HG03045 (cell line): ENCODE measurements at regions not wholly inside any gene's neighbourhood (a gene's known extent, or its start where the extent isn't known, plus 50 kb on each side); places are given as distances from the start of the nearest gene placed in this dataset.

Source experiments
- ATAC-seq: cut with Tn5 transposase; IDR thresholded peaks from one replicate; pipeline ENCODE4 v1.9.1; 2021; ENCODE audit warnings: mild to moderate bottlenecking, moderate library complexity; ENCODE audit not compliant: unreplicated experiment

GRCh38 chr21:18931237-18931636 is 527.7 kb upstream of the TMPRSS15 start:
- ATAC-seq, result no peak

- no peak for ATAC-seq
Observed at GRCh38 chr21:18937337-18937736, 533.8 kb upstream of the TMPRSS15 start.

- no peak for ATAC-seq
Observed at GRCh38 chr21:18940791-18941190, 537.2 kb upstream of the TMPRSS15 start.

GRCh38 chr21:18950045-18950740 is 546.6 kb upstream of the TMPRSS15 start:
- ATAC-seq, result no peak

GRCh38 chr21:18951271-18952038 is 547.9 kb upstream of the TMPRSS15 start:
- no peak for ATAC-seq

GRCh38 chr21:18954441-18954844 is 550.9 kb upstream of the TMPRSS15 start:
- ATAC-seq, result no peak

- no peak for ATAC-seq
Observed at GRCh38 chr21:18959817-18960216, 556.2 kb upstream of the TMPRSS15 start.

GRCh38 chr21:18960306-18960705 is 556.7 kb upstream of the TMPRSS15 start:
- no peak for ATAC-seq

GRCh38 chr21:18970416-18970815 is 566.8 kb upstream of the TMPRSS15 start:
- ATAC-seq, result no peak

GRCh38 chr21:18970941-18971340 is 567.4 kb upstream of the TMPRSS15 start:
- no peak for ATAC-seq

- no peak for ATAC-seq
Observed at GRCh38 chr21:18985584-18985983, 582.0 kb upstream of the TMPRSS15 start.

- ATAC-seq, result no peak
Observed at GRCh38 chr21:18986197-18986596, 582.6 kb upstream of the TMPRSS15 start.

GRCh38 chr21:18987520-18988026 is 584.0 kb upstream of the TMPRSS15 start:
- ATAC-seq, result no peak

- no peak for ATAC-seq
Observed at GRCh38 chr21:18989953-18990495, 586.4 kb upstream of the TMPRSS15 start.

- no peak for ATAC-seq
Observed at GRCh38 chr21:18991846-18992245, 588.3 kb upstream of the TMPRSS15 start.

- ATAC-seq, result no peak
Observed at GRCh38 chr21:19010251-19010650, 606.7 kb upstream of the TMPRSS15 start.

GRCh38 chr21:19010996-19011395 is 607.4 kb upstream of the TMPRSS15 start:
- no peak for ATAC-seq

- no peak for ATAC-seq
Observed at GRCh38 chr21:19011451-19011850, 607.9 kb upstream of the TMPRSS15 start.

GRCh38 chr21:19013916-19014315 is 610.3 kb upstream of the TMPRSS15 start:
- ATAC-seq, result no peak

GRCh38 chr21:19018529-19018928 is 614.9 kb upstream of the TMPRSS15 start:
- ATAC-seq, result no peak

GRCh38 chr21:19022978-19023377 is 619.4 kb upstream of the TMPRSS15 start:
- no peak for ATAC-seq

- ATAC-seq, result no peak
Observed at GRCh38 chr21:19026911-19027310, 623.3 kb upstream of the TMPRSS15 start.
